ENCODE measurements at regions not wholly inside any gene's neighbourhood (a gene's known extent, or its start where the extent isn't known, plus 50 kb on each side); places are given as distances from the start of the nearest gene placed in this dataset.

- TF ChIP-seq CTCF (IDR thresholded peaks at IDR 0.05; ENCODE audit: low read length) (no peak), EZH2 (optimal IDR thresholded peaks at IDR 0.05; ENCODE audit: low read depth, low read length) (no peak)
Observed at GRCh38 chr1:238346340-238346739, 455.6 kb upstream of the ZP4 start.

All from MM.1S (cell line).